Uterus (tissue), 2 donors: ENCODE measurements at regions not wholly inside any gene's neighbourhood (a gene's known extent, or its start where the extent isn't known, plus 50 kb on each side); places are given as distances from the start of the nearest gene placed in this dataset.

Source experiments
- POLR2A ChIP-seq, 2 donors: fragments of 450-650 bp; IDR thresholded peaks; one replicate each; pipeline ENCODE4 v1.6.1; 2016; ENCODE audit warnings: antibody characterized with exemption in 2 of 2, mild to moderate bottlenecking in 1 of 2, moderate library complexity in 1 of 2
- TF ChIP-seq, protein P1 (sequence below), 4 experiments: fragments of 200-600 bp in 2 of 4; fragments of 450-650 bp in 2 of 4; sonication (generic) in 2 of 4; IDR thresholded peaks; one replicate each; pipeline ENCODE4 v1.5.1; 2016 to 2019; ENCODE audit warnings: antibody characterized with exemption in 4 of 4, mild to moderate bottlenecking in 2 of 4, moderate library complexity in 1 of 4

DNA sequence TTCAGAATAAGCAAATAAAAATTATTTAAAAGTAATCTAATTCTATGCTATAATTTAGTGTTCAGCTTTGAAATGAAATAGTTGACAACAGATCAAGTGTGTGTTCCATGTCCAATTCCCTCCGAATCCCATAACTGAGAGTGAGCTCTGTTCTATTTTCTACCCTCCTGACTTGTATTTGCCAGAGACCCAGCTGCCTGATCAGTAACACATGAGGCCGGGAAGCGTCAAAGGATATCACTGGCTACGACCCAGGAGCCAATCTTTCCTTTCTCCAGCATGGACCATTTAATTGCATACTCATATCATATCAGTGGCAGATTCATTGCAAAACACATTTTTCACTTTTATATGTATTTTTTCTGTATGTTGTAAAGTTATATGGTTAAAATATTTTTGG, 108.8 kb upstream of the TSPAN8 start:
- TF ChIP-seq, protein P1, sequence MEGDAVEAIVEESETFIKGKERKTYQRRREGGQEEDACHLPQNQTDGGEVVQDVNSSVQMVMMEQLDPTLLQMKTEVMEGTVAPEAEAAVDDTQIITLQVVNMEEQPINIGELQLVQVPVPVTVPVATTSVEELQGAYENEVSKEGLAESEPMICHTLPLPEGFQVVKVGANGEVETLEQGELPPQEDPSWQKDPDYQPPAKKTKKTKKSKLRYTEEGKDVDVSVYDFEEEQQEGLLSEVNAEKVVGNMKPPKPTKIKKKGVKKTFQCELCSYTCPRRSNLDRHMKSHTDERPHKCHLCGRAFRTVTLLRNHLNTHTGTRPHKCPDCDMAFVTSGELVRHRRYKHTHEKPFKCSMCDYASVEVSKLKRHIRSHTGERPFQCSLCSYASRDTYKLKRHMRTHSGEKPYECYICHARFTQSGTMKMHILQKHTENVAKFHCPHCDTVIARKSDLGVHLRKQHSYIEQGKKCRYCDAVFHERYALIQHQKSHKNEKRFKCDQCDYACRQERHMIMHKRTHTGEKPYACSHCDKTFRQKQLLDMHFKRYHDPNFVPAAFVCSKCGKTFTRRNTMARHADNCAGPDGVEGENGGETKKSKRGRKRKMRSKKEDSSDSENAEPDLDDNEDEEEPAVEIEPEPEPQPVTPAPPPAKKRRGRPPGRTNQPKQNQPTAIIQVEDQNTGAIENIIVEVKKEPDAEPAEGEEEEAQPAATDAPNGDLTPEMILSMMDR (IDR thresholded peaks at IDR 0.05), result no peak
- no peak for TF ChIP-seq POLR2A (IDR thresholded peaks at IDR 0.05)
